OCI-LY3 (cell line): ENCODE measurements at regions not wholly inside any gene's neighbourhood (a gene's known extent, or its start where the extent isn't known, plus 50 kb on each side); places are given as distances from the start of the nearest gene placed in this dataset.

ENCODE experiments used
- H2AFZ ChIP-seq: fragments of 200-600, 300-600 bp; shearing (Covaris generic); 2 replicates; pipeline ENCODE4 v1.6.0; 2014; ENCODE audit warnings: antibody characterized with exemption, low read depth, low read length
- H3K27ac ChIP-seq: fragments of 200-600, 300-600 bp; sonication (generic); 2 replicates; pipeline ENCODE4 v1.5.1; 2014; ENCODE audit warnings: mild to moderate bottlenecking, low read length, moderate library complexity, mixed read lengths
- H3K27me3 ChIP-seq: fragments of 200-600, 300-600 bp; sonication (generic); 2 replicates; pipeline ENCODE4 v1.6.1; 2014; ENCODE audit warnings: low read depth, low read length, mixed read lengths
- H3K36me3 ChIP-seq: fragments of 200-600, 300-600 bp; sonication (generic); replicated peaks from 2 replicates; pipeline ENCODE3; 2014; ENCODE audit warnings: low read depth, low read length, mixed read lengths
- H3K4me1 ChIP-seq: fragments of 300-600, 200-600 bp; sonication (generic); 2 replicates; pipeline ENCODE4 v1.6.1; 2014; ENCODE audit warnings: low read length, mixed read lengths
- H3K4me2 ChIP-seq: fragments of 200-600, 300-600 bp; sonication (generic); 2 replicates; pipeline ENCODE4 v1.6.1; 2014; ENCODE audit warnings: low read length, mixed read lengths
- H3K4me3 ChIP-seq: fragments of 300-600, 200-600 bp; sonication (generic); 2 replicates; pipeline ENCODE4 v1.5.1; 2014; ENCODE audit warnings: antibody characterized with exemption, mild to moderate bottlenecking, low read length, moderate library complexity
- H3K79me2 ChIP-seq: fragments of 300-600, 200-600 bp; shearing (Covaris generic); 2 replicates; pipeline ENCODE4 v1.6.1; 2014; ENCODE audit warnings: mild to moderate bottlenecking, low read length, mixed read lengths
- H3K9ac ChIP-seq: fragments of 300-600, 200-600 bp; shearing (Covaris generic); 2 replicates; pipeline ENCODE4 v1.6.0; 2014; ENCODE audit warnings: mild to moderate bottlenecking, low read length, moderate library complexity
- H3K9me3 ChIP-seq: fragments of 200-600, 300-600 bp; shearing (Covaris generic); 2 replicates; pipeline ENCODE4 v1.6.1; 2014; ENCODE audit warnings: low read length, mixed read lengths; ENCODE audit not compliant: insufficient read depth
- H4K20me1 ChIP-seq: fragments of 200-600, 300-600 bp; sonication (generic); 2 replicates; pipeline ENCODE4 v1.6.1; 2016; ENCODE audit warnings: low read length, mixed read lengths; ENCODE audit not compliant: insufficient read depth
- CTCF ChIP-seq: fragments of 200-600, 300-600 bp; sonication (generic); IDR thresholded peaks from 2 replicates; pipeline ENCODE4 v1.5.1; 2014; ENCODE audit warnings: antibody characterized with exemption, low read length, low read depth
- EZH2phosphoT487 ChIP-seq: fragments of 200-600 bp; shearing (Covaris generic); IDR thresholded peaks from 2 replicates; pipeline ENCODE4 v1.6.1; 2018; ENCODE audit warnings: antibody characterized with exemption, mixed run types, low read depth

DNA sequence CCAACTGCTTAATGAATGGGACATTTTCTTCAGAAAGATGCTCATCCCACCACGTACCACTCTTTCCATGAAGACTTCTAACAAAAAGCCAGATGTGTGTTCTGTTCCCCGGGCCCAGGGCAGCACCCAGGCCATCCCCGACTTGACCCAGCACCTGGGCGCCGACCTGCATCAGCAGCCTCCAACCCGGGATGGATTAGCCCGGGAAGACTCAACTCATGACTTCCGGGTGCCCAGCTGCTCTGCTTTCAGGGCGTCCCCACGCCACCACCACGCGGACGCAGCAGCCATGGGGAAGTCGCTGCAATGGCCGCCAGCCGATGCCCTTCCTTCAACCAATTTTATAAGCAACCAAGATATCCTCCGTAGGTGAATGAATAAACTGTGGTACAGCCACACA is 123.8 kb upstream of the TUBA3C start:
- no peak overlapping the region for H3K9ac ChIP-seq
- H3K4me2 ChIP-seq: no peak overlapping the region
- no peaks in the 10 kb centered on the region for H3K9me3 ChIP-seq
- H3K27ac ChIP-seq: no peak overlapping the region
- H3K27me3 ChIP-seq: no peaks in the 10 kb centered on the region
- no peaks in the 10 kb centered on the region for H3K79me2 ChIP-seq
- H3K36me3 ChIP-seq: no peaks in the 10 kb centered on the region
- H3K4me1 ChIP-seq: no peaks in the 10 kb centered on the region
- TF ChIP-seq CTCF (no peak), EZH2phosphoT487 (no peak)
- no peak overlapping the region for H3K4me3 ChIP-seq
- no peak overlapping the region for H2AFZ ChIP-seq
- H4K20me1 ChIP-seq: no peaks in the 10 kb centered on the region

- Histone ChIP-seq H2AFZ (no peak overlapping the region), H3K27me3 (no peaks in the 10 kb centered on the region), H3K9ac (no peak overlapping the region), H3K4me2 (no peak overlapping the region), H3K27ac (no peak overlapping the region), H3K79me2 (no peaks in the 10 kb centered on the region), H3K4me3 (no peak overlapping the region), H3K9me3 (no peaks in the 10 kb centered on the region), H3K4me1 (peaks cover 4% of the 10 kb centered on the region; the same call in 1 of the 2 replicates), H3K36me3 (no peaks in the 10 kb centered on the region), H4K20me1 (no peaks in the 10 kb centered on the region)
- no peak for TF ChIP-seq EZH2phosphoT487
- TF ChIP-seq CTCF: no peak
These were observed 107.6 kb upstream of the TUBA3C start for GRCh38 chr13:19289180-19289579.

GRCh38 chr13:19283836-19284235 is 102.2 kb upstream of the TUBA3C start:
- no peak overlapping the region for H3K27ac ChIP-seq
- H3K9me3 ChIP-seq: no peaks in the 10 kb centered on the region
- no peaks in the 10 kb centered on the region for H3K79me2 ChIP-seq
- no peak overlapping the region for H3K9ac ChIP-seq
- H3K27me3 ChIP-seq: no peaks in the 10 kb centered on the region
- no peak overlapping the region for H3K4me2 ChIP-seq
- H3K36me3 ChIP-seq: no peaks in the 10 kb centered on the region
- H4K20me1 ChIP-seq: no peaks in the 10 kb centered on the region
- TF ChIP-seq CTCF (no peak), EZH2phosphoT487 (no peak)
- H3K4me3 ChIP-seq: no peak overlapping the region
- H2AFZ ChIP-seq: no peak overlapping the region
- H3K4me1 ChIP-seq: no peaks in the 10 kb centered on the region

GRCh38 chr13:19268331-19268730 is 86.7 kb upstream of the TUBA3C start:
- no peak overlapping the region for H3K4me3 ChIP-seq
- H4K20me1 ChIP-seq: no peaks in the 10 kb centered on the region
- no peaks in the 10 kb centered on the region for H3K36me3 ChIP-seq
- H3K9ac ChIP-seq: no peak overlapping the region
- no peak for TF ChIP-seq CTCF
- TF ChIP-seq EZH2phosphoT487: no peak
- H3K79me2 ChIP-seq: no peaks in the 10 kb centered on the region
- H3K9me3 ChIP-seq: no peaks in the 10 kb centered on the region
- no peaks in the 10 kb centered on the region for H3K4me1 ChIP-seq
- no peaks in the 10 kb centered on the region for H3K27me3 ChIP-seq
- H3K4me2 ChIP-seq: no peak overlapping the region
- H2AFZ ChIP-seq: no peak overlapping the region
- H3K27ac ChIP-seq: no peak overlapping the region
